Putamen (tissue), 1 donor: ENCODE measurements at regions not wholly inside any gene's neighbourhood (a gene's known extent, or its start where the extent isn't known, plus 50 kb on each side); places are given as distances from the start of the nearest gene placed in this dataset.

Experiments used
- DNase-seq: peaks from one replicate; pipeline ENCODE4 v3.0.0-alpha.2; 2016; ENCODE audit warnings: low spot score

GRCh38 chr10:3691482-3691881 is 93.5 kb downstream of the KLF6 start:
- DNase-seq = no peak

GRCh38 chr10:3689871-3690510 is 95.0 kb downstream of the KLF6 start:
- DNase-seq = peak; percentile 19

GRCh38 chr10:3687510-3688081 is 97.4 kb downstream of the KLF6 start:
- DNase-seq = no peak

- no peak for DNase-seq
These were observed 99.6 kb downstream of the KLF6 start for GRCh38 chr10:3685384-3685783.

GRCh38 chr10:3684891-3685290 is 100.1 kb downstream of the KLF6 start:
- no peak for DNase-seq

GRCh38 chr10:3683560-3683959 is 101.4 kb downstream of the KLF6 start:
- no peak for DNase-seq

- no peak for DNase-seq
These were observed 102.3 kb downstream of the KLF6 start for GRCh38 chr10:3682745-3683144.

- DNase-seq = no peak
These were observed 103.1 kb downstream of the KLF6 start for GRCh38 chr10:3681642-3682554.

- no peak for DNase-seq
These were observed 104.9 kb downstream of the KLF6 start for GRCh38 chr10:3679950-3680629.

GRCh38 chr10:3678629-3679227 is 106.3 kb downstream of the KLF6 start:
- DNase-seq = no peak

- no peak for DNase-seq
These were observed 108.4 kb downstream of the KLF6 start for GRCh38 chr10:3676564-3676963.

- DNase-seq = no peak
These were observed 112.8 kb downstream of the KLF6 start for GRCh38 chr10:3672220-3672619.

- no peak for DNase-seq
These were observed 113.5 kb downstream of the KLF6 start for GRCh38 chr10:3671386-3671955.

GRCh38 chr10:3668966-3669330 is 116.1 kb downstream of the KLF6 start:
- DNase-seq = no peak

GRCh38 chr10:3668276-3668965 is 116.6 kb downstream of the KLF6 start:
- no peak for DNase-seq

GRCh38 chr10:3666525-3667302 is 118.3 kb downstream of the KLF6 start:
- DNase-seq = no peak

GRCh38 chr10:3665316-3665908 is 119.6 kb downstream of the KLF6 start:
- DNase-seq = no peak

GRCh38 chr10:3662775-3663174 is 122.2 kb downstream of the KLF6 start:
- no peak for DNase-seq

GRCh38 chr10:3661271-3661670 is 123.7 kb downstream of the KLF6 start:
- DNase-seq = no peak

GRCh38 chr10:3660753-3661152 is 124.3 kb downstream of the KLF6 start:
- no peak for DNase-seq
